NCI-H748 (cell line): ENCODE measurements at regions not wholly inside any gene's neighbourhood (a gene's known extent, or its start where the extent isn't known, plus 50 kb on each side); places are given as distances from the start of the nearest gene placed in this dataset.
A peak's percentile ranks its signal among the peaks of the same experiment; 100 is the strongest.

Experiments
- DNase-seq: peaks from one replicate; lab custom pipeline; 2025; ENCODE audit not compliant: unreplicated experiment; lab: John Stamatoyannopoulos, UW

- DNase-seq = no peak
These were observed 383.4 kb downstream of the SEC16B start for GRCh38 chr1:177586429-177586828.

DNA sequence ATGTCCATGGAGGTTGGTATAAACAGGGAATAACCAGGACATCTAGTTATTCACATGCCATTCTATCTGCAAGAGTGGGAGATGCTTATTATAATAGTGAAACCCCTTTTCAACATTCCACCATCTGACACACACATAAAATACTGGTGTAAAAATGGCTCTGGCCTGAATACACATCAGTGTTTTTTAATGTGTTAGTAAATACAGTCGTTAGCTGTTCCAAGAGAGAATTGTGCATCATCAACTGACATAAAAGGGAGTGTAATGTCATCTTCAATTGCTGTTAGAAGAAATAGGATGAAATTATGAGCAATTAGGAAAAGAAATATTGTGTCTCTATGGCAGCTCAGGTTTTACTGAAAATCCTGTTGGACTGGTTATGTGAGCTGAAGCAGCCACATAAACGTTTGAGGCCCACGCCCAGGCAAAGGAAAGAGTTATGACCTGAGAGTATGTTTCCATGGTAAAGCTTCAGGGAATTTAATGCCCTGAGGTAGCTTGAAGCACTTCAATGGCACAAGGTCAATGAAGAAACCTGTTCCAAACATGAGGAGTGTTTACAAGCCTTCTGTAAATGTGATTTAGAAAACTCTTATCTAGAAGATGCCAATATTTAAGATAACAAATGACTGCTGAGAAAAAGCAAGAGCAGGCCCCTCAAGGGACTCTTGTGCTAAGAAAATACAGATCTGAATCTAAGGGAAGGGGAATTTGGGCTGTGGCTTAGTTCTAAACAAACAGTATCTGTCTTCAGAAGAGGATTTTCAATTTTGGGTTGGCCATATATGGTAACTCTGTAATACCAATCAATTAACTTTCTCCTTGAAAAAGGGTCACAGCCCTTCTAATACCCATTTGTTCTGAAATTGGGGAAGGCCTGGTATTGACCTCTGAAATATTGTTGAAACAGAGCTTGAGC, 384.3 kb downstream of the SEC16B start:
- DNase-seq = peak; percentile 98

GRCh38 chr1:177573901-177574300, 396.0 kb downstream of the SEC16B start:
- DNase-seq = no peak

- DNase-seq = peak; percentile 81
These were observed 398.3 kb downstream of the SEC16B start for GRCh38 chr1:177571485-177572076.

- no peak for DNase-seq
These were observed 398.8 kb downstream of the SEC16B start for GRCh38 chr1:177571076-177571475.

- no peak for DNase-seq
These were observed 398.7 kb downstream of the BRINP2 start for GRCh38 chr1:177569476-177569875.

DNA sequence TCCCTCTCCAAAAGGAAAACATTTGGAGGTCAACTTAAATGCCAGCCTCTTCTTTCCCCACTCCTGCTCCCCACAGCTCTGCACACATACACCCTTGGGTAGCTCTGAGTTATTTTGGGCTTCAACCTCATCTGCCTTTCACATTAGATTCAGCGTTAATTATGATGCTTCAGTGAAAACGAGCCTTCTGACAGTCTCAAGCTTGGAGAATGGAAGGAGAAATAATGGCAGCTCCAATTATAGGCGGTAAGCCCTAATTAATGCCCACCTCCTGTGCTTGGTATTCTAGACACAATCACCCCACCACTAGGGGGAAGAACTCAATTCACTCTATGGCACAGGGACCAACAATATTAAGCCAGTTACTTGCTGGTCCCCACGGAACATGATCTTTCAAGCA, 397.9 kb downstream of the BRINP2 start:
- peak; percentile 61 for DNase-seq

DNA sequence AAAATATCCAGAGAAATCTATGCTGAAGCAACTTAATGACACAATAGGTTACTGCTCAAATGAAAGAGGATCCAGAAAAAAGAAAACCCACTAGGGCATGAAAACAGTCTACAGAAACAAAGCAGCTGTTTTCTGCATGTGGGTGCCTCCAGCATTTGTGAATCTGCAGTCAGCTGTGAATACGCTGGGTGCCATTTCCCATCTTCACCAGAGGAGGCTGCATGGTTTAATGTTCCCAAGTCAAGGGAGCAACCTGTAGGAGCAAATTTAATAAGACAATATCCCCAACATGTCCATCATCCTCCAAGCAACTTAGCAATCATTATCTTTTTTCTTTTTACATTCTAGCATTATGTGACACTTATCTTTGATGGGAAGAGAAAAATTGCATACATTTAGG, 396.6 kb downstream of the BRINP2 start:
- DNase-seq = peak; percentile 25

- DNase-seq = no peak
These were observed 395.7 kb downstream of the BRINP2 start for GRCh38 chr1:177566495-177566894.

DNA sequence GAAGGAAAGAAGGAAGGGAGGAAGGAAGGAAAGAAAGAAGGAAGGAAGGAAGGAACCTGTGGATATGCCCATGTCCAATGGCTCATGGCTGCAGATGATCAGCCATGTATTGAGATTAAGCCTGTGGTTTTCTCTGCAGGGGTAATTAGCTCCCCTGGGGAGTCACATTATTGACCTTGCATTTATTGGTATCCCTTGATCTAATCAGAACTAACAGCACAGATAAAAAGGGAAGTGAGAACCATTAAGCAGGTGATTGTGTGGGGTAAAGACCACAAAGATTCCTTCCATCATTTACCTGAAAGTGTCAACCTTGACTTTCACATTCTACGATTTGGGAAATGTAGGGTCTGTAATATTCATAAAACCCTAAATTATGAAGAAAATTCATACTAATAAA, 390.7 kb downstream of the BRINP2 start:
- DNase-seq = peak; percentile 45

- DNase-seq = no peak
These were observed 387.6 kb downstream of the BRINP2 start for GRCh38 chr1:177558372-177558771.

DNA sequence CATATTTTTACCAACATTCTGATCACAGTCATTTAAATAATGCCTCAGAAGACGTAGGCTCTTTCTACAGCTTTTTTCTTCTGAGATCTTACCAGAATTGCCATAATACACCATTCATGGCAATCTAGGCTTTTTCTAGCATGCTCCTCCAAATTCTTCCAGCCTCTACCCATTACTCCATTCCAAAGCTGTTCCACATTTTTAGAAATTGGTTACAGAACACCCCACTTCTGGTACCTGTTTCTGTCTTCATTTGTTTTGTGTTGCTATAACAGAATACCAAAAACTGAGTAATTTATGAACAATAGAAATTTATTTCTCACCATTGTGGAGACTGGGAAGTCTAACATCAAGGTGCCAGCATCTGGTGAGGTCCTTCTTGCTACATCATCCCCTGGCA, 385.4 kb downstream of the BRINP2 start:
- no peak for DNase-seq

GRCh38 chr1:177547200-177547599, 376.4 kb downstream of the BRINP2 start:
- no peak for DNase-seq

DNA sequence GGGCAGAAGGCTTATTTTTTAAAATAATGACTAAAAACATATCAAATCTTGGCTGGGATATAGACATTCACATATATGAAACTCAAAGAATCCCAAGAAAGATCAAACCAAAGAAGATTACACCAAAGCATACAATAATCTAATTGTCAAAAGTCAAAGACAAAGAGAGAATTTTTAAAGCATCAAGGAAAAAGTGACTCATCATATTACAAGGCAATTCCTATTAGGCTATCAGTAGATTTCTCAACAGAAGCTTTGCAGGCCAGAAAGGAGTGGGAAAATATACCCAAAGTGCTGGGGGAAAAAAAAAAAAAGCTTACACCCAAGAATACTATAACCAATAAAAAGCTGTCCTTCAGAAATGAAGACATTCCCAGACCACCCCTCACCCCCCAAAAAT, 375.6 kb downstream of the BRINP2 start:
- no peak for DNase-seq

DNA sequence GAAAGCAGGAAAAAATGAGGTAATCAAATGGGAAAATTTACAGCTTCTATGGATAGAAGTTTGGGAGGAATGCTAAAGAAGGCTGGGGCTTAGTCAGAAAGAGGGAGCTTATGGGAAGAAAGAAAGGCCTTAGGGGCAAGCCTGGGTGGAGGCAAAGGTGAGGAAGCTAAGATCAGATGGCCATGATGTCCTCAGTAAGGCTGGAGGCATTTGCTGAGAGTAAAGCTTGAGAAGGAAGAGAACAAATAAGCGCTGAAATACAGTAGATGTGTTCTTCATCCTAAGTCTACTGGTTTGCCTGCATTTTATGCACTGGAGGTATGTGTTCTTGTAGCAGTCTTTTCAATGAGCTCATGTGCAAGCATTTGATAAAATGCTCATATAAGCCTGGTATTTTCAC, 355.4 kb downstream of the BRINP2 start:
- DNase-seq = no peak

- DNase-seq = no peak
These were observed 354.4 kb downstream of the BRINP2 start for GRCh38 chr1:177525176-177525575.

GRCh38 chr1:177517546-177517945, 346.8 kb downstream of the BRINP2 start:
- no peak for DNase-seq

DNA sequence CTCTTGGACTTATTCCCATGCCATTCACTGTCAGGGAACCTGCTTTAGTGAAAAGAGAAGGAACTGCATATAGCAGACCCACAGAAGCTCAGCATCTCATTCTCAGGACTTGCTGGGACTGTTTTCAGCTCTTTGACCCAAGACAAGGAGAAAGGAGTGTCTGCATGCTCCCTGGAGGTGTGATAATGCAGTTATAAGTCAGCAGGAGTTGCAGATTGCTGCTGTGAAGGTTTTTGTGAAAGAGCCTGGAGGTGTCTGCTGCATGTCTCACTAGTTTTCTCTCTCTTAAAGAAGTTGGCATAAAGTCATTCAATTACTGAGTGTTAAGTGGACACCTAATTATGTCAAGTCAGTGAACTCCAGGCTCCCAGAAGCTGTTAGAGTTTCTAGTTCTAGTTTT, 343.4 kb downstream of the BRINP2 start:
- no peak for DNase-seq

DNA sequence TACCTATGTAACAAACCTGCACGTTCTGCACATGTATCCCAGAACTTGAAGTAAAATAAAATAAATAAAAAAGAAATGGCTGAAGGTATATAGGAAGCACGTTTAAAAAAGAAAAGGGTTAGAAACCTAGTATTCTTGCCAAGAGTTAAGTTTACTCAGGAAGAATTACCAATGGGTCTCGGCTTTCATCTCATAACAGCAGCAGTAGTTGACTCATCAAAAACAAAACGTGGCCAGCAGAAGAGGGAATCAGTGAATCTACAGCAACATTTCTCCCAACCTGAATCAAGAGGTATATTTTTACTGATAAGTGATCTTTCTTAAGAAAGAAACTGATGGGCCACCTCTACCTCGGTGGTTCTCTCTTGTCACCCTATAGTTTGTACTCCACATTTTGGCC, 340.3 kb downstream of the BRINP2 start:
- DNase-seq = no peak

DNA sequence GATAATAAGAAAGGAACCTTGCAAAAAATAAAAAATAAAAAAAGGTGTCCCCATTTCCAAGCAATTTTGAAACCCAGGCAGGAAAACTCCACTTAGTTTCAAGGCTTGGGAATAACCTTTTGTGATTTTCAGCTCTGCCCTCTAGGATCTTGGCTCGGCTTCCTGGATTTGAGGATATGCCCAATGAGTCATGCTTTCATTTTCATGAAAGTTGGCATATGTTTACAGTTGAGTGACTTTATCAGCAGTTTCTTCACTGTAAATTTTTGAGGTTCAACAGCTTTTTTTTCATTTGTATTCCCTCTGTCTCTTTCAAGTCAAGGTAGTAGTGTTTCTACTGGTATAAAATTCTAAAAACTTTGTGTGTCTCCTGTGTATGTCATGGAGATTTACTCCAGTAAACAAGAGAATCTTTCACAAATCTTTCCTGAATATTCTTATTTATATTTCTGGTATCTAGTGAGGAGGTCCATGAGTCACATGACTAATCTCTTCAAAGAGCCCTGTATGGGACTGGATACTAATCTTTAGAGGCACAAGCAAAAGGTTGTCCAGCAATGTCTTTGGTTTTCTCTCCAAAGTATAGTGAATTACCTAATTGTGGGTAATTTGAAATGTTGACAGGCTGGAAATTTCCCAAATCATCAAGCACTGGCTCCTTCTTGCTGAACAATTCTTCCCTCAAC, 335.3 kb downstream of the BRINP2 start:
- no peak for DNase-seq

DNA sequence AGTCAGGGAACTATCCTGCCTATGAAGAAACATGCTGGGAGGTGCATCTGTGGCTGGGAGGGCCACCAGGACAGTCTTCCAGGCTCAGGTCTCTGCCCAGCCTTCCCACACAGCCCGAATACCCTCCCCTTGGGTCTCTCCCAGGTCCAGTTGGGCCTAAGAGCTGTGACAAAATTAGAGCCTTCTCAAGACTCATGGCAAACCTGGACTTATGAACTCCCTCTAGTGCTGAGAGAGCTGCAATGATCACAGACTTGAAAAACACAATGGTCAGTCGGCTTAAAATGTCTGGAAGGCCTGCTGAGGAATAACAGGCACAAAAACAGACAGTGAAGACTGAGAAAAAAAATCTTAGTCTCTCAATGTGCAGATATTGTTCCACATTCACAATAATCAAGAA, 325.1 kb downstream of the BRINP2 start:
- DNase-seq = no peak

- no peak for DNase-seq
These were observed 320.0 kb downstream of the BRINP2 start for GRCh38 chr1:177490786-177491185.
